ENCODE measurements at regions not wholly inside any gene's neighbourhood (a gene's known extent, or its start where the extent isn't known, plus 50 kb on each side); places are given as distances from the start of the nearest gene placed in this dataset.

GRCh38 chr18:11544060-11544633, 65.2 kb upstream of the SLC35G4 start:
- WGBS (ENCODE audit: low lambda C conversion rate), result 46% methylated on average over 4 of the region's 4 CpGs
- CTCF ChIA-PET (ENCODE audit: low intra/inter-chr PET ratio, low total read pairs), result no interaction called here
- no peak for FAIRE-seq
- in situ Hi-C loops (cut with HindIII; ENCODE audit: extremely low pct_ligation_motif_present, low pct_unique_long_range_greater_than_20kb) (loop anchor here (25.0 kb wide), 1 partner anchor 757 kb away; no protein-coding TSS in a partner anchor), intact Hi-C loops (cut with micrococcal nuclease; ENCODE audit: unreplicated experiment) (no loop called here)
- Histone ChIP-seq H3K79me2 (ENCODE audit: insufficient read depth, low read length) (no peaks in the 10 kb centered on the region), H3K9ac (ENCODE audit: insufficient read depth, low read depth, low read length) (no peak overlapping the region), H3K9me3 (ENCODE audit: low read length) (peaks cover 12% of the 10 kb centered on the region), H3K4me1 (ENCODE audit: insufficient read depth, low read length) (no peaks in the 10 kb centered on the region), H2AFZ (ENCODE audit: low read length) (no peak overlapping the region), H4K20me1 (ENCODE audit: insufficient read depth, low read length) (no peaks in the 10 kb centered on the region), H3K36me3 (replicated peaks in 1 of 2; ENCODE audit: control insufficient read depth in 1 of 2, insufficient read depth in 2 of 2, low read length in 2 of 2) (no peaks in the 10 kb centered on the region), H3K27ac (ENCODE audit: extremely low read length, insufficient read depth, low read length) (no peak overlapping the region), H3K4me2 (ENCODE audit: low read depth, low read length) (no peak overlapping the region), H3K4me3 (replicated peaks in 1 of 3; ENCODE audit: insufficient read depth in 1 of 3, low read depth in 2 of 3, low read length in 3 of 3) (no peak overlapping the region), H3K27me3 (ENCODE audit: control insufficient read depth in 1 of 2, insufficient read depth in 2 of 2, low read length in 2 of 2) (no peaks in the 10 kb centered on the region)
- no peak for DNase-seq (ENCODE audit: low spot score)
- POLR2A ChIA-PET, result no interaction called here
- TF ChIP-seq ZNF776 (CRISPR knock-in tag; IDR thresholded peaks at IDR 0.05) (no peak), ZNF773 (CRISPR knock-in tag; IDR thresholded peaks at IDR 0.05; ENCODE audit: borderline replicate concordance) (no peak), SAFB2 (CRISPR knock-in tag; IDR thresholded peaks at IDR 0.05; ENCODE audit: borderline replicate concordance, low read depth) (no peak), NR1H2 (CRISPR knock-in tag; IDR thresholded peaks at IDR 0.05; ENCODE audit: borderline replicate concordance, low read depth) (no peak), MTF2 (CRISPR knock-in tag; IDR thresholded peaks at IDR 0.05; ENCODE audit: borderline replicate concordance) (no peak), ZNF513 (CRISPR knock-in tag; conservative IDR thresholded peaks at IDR 0.05) (no peak)
- ATAC-seq, result no peak
- no TSS peak for BruUV-seq (replicated peaks)

GRCh38 chr18:11541179-11541578, 68.2 kb upstream of the SLC35G4 start:
- Histone ChIP-seq H3K79me2 (ENCODE audit: insufficient read depth, low read length) (no peaks in the 10 kb centered on the region), H4K20me1 (ENCODE audit: insufficient read depth, low read length) (no peaks in the 10 kb centered on the region), H3K36me3 (replicated peaks in 1 of 2; ENCODE audit: control insufficient read depth in 1 of 2, insufficient read depth in 2 of 2, low read length in 2 of 2) (no peaks in the 10 kb centered on the region), H3K4me3 (replicated peaks in 1 of 3; ENCODE audit: insufficient read depth in 1 of 3, low read depth in 2 of 3, low read length in 3 of 3) (no peak overlapping the region), H3K4me2 (ENCODE audit: low read depth, low read length) (no peak overlapping the region), H3K9me3 (ENCODE audit: low read length) (peaks cover 12% of the 10 kb centered on the region), H3K27ac (ENCODE audit: extremely low read length, insufficient read depth, low read length) (no peak overlapping the region), H3K9ac (ENCODE audit: insufficient read depth, low read depth, low read length) (no peak overlapping the region), H3K27me3 (ENCODE audit: control insufficient read depth in 1 of 2, insufficient read depth in 2 of 2, low read length in 2 of 2) (peaks cover 0 to 5% of the 10 kb centered on the region in 2 experiments; a peak in 1 of 5 replicates), H2AFZ (ENCODE audit: low read length) (no peak overlapping the region), H3K4me1 (ENCODE audit: insufficient read depth, low read length) (no peaks in the 10 kb centered on the region)
- in situ Hi-C loops (cut with HindIII; ENCODE audit: extremely low pct_ligation_motif_present, low pct_unique_long_range_greater_than_20kb) (loop anchor here (25.0 kb wide), 1 partner anchor 754 kb away; no protein-coding TSS in a partner anchor), intact Hi-C loops (cut with micrococcal nuclease; ENCODE audit: unreplicated experiment) (no loop called here)
- ATAC-seq, result no peak
- no peak for FAIRE-seq
- no TSS peak for BruUV-seq (replicated peaks)
- ChIA-PET POLR2A (no interaction called here), CTCF (ENCODE audit: low intra/inter-chr PET ratio, low total read pairs) (no interaction called here)
- WGBS (ENCODE audit: low lambda C conversion rate), result 22% methylated on average over 1 of the region's 1 CpG
- no peak for DNase-seq (ENCODE audit: low spot score)
- TF ChIP-seq ZNF878 (CRISPR knock-in tag; IDR thresholded peaks at IDR 0.05) (no peak), AKNA (CRISPR knock-in tag; IDR thresholded peaks at IDR 0.05; ENCODE audit: borderline replicate concordance) (no peak), ZNF17 (CRISPR knock-in tag; IDR thresholded peaks at IDR 0.05) (no peak)
